ENCODE measurements at regions not wholly inside any gene's neighbourhood (a gene's known extent, or its start where the extent isn't known, plus 50 kb on each side); places are given as distances from the start of the nearest gene placed in this dataset.

DNA sequence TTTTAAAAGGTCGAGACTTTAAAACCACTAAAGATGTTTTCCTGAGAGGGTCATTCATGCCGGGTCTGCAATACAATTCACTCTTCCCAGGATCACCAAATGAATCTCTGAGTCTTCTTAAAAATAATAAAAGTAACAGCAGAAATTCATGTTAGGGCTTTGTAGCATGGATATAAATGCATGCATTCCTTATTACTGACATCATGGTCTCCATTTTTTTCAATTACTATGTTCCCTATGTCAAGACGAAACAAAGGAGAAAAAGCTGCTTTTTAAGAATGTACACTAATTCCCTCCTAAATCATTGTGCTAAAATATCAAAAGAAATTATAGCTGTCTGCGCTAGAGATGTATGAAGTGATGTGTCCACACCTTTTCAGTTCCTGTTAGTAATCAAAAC lies 789.9 kb upstream of the LRRC4C start:
- Histone ChIP-seq H3K36me3 (ENCODE audit: control insufficient read depth in 2 of 2, extremely low read depth in 1 of 2, insufficient read depth in 2 of 2, low read length in 2 of 2) (no peaks in the 10 kb centered on the region), H3K4me1 (ENCODE audit: control insufficient read depth, extremely low read depth, insufficient read depth, low read length) (peaks cover 10% of the 10 kb centered on the region), H4K20me1 (replicated peaks; ENCODE audit: control insufficient read depth, extremely low read depth, insufficient read depth, low read length) (no peaks in the 10 kb centered on the region), H3K4me2 (ENCODE audit: insufficient read depth, low read length) (peak overlapping the region; percentile 79), H3K27me3 (ENCODE audit: control insufficient read depth in 2 of 2, insufficient read depth in 2 of 2, low read length in 2 of 2) (no peaks in the 10 kb centered on the region), H3K9me3 (replicated peaks; ENCODE audit: control insufficient read depth, insufficient read depth, low read length) (no peaks in the 10 kb centered on the region), H2AFZ (ENCODE audit: low read depth, low read length) (peak overlapping the region; percentile 91), H3K79me2 (ENCODE audit: control insufficient read depth, insufficient read depth, low read length) (no peaks in the 10 kb centered on the region), H3K9ac (replicated peaks; ENCODE audit: extremely low read depth, insufficient read depth, low read length) (peak overlapping the region; percentile 24), H3K9me1 (replicated peaks; ENCODE audit: control insufficient read depth, extremely low read depth, insufficient read depth, low read length) (no peaks in the 10 kb centered on the region), H3K4me3 (replicated peaks in 1 of 3; ENCODE audit: insufficient read depth in 1 of 3, low read depth in 1 of 3, low read length in 3 of 3) (peak overlapping the region in 1 of 3 experiments; percentile 7), H3K27ac (ENCODE audit: insufficient read depth, low read depth, low read length) (peak overlapping the region; percentile 50)
- BruUV-seq (replicated peaks), result no TSS peak
- peak; percentile 56 for DNase-seq (ENCODE audit: low read depth, low spot score)
- intact Hi-C loops (cut with micrococcal nuclease) (loop anchor here (5.0 kb wide), 1 partner anchor 68 kb away; no protein-coding TSS in a partner anchor), dilution Hi-C loops (cut with MboI; ENCODE audit: extremely low pct_ligation_motif_present, low sequenced_read_pairs) (no loop called here)
- ChIA-PET CTCF (no interaction called here), POLR2A (no interaction called here)
- FAIRE-seq, result no peak
- TF ChIP-seq, protein P1, sequence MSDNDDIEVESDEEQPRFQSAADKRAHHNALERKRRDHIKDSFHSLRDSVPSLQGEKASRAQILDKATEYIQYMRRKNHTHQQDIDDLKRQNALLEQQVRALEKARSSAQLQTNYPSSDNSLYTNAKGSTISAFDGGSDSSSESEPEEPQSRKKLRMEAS (IDR thresholded peaks at IDR 0.05; ENCODE audit: insufficient read depth, insufficient read length), result no peak
- TF ChIP-seq JUN (IDR thresholded peaks at IDR 0.05; ENCODE audit: borderline replicate concordance, insufficient read depth, insufficient read length, low read depth) (no peak), FOS (IDR thresholded peaks at IDR 0.05; ENCODE audit: borderline replicate concordance, insufficient read depth, low read length) (no peak), POLR2AphosphoS5 (IDR thresholded peaks at IDR 0.05; ENCODE audit: insufficient read depth, low read depth, low read length) (no peak)

DNA sequence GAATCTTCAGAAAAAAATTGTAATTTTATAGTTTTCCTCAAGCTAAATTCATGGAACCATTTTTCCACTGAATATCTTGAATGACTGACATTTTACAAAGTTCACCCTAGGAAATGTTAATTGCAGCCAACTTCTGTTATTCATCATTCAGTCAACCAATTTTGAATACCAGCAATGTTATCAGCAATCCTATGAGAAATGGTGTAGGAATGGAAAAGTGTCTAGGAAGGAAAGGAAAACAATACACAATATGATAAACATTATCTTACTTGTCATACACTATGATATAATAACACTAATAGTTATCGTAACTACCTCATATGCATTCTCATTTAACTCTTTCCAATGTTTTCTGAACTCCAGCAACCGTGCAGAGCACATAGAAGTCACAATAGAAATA lies 790.5 kb upstream of the LRRC4C start:
- Histone ChIP-seq H3K36me3 (ENCODE audit: control insufficient read depth in 2 of 2, extremely low read depth in 1 of 2, insufficient read depth in 2 of 2, low read length in 2 of 2) (no peaks in the 10 kb centered on the region), H3K4me2 (ENCODE audit: insufficient read depth, low read length) (peak overlapping the region; percentile 79), H3K4me3 (replicated peaks in 1 of 3; ENCODE audit: insufficient read depth in 1 of 3, low read depth in 1 of 3, low read length in 3 of 3) (peak overlapping the region in 1 of 3 experiments; percentile 7), H4K20me1 (replicated peaks; ENCODE audit: control insufficient read depth, extremely low read depth, insufficient read depth, low read length) (no peaks in the 10 kb centered on the region), H2AFZ (ENCODE audit: low read depth, low read length) (peak overlapping the region; percentile 91), H3K27me3 (ENCODE audit: control insufficient read depth in 2 of 2, insufficient read depth in 2 of 2, low read length in 2 of 2) (no peaks in the 10 kb centered on the region), H3K9me3 (replicated peaks; ENCODE audit: control insufficient read depth, insufficient read depth, low read length) (no peaks in the 10 kb centered on the region), H3K27ac (ENCODE audit: insufficient read depth, low read depth, low read length) (peak overlapping the region; percentile 50), H3K9ac (replicated peaks; ENCODE audit: extremely low read depth, insufficient read depth, low read length) (peak overlapping the region; percentile 24), H3K4me1 (ENCODE audit: control insufficient read depth, extremely low read depth, insufficient read depth, low read length) (peaks cover 10% of the 10 kb centered on the region), H3K79me2 (ENCODE audit: control insufficient read depth, insufficient read depth, low read length) (no peaks in the 10 kb centered on the region), H3K9me1 (replicated peaks; ENCODE audit: control insufficient read depth, extremely low read depth, insufficient read depth, low read length) (no peaks in the 10 kb centered on the region)
- intact Hi-C loops (cut with micrococcal nuclease) (loop anchor here (5.0 kb wide), 1 partner anchor 67 kb away; no protein-coding TSS in a partner anchor), dilution Hi-C loops (cut with MboI; ENCODE audit: extremely low pct_ligation_motif_present, low sequenced_read_pairs) (no loop called here)
- peak; percentile 72 for TF ChIP-seq GATA2 (IDR thresholded peaks at IDR 0.05; ENCODE audit: insufficient read depth, insufficient read length, low read depth, low read length)
- TF ChIP-seq FOS (IDR thresholded peaks at IDR 0.05; ENCODE audit: borderline replicate concordance, insufficient read depth, low read length), result peak; percentile 22
- TF ChIP-seq MYC (IDR thresholded peaks at IDR 0.05; ENCODE audit: low read depth, low read length), result no peak
- BruUV-seq (replicated peaks), result no TSS peak
- FAIRE-seq (no peak), DNase-seq (ENCODE audit: low read depth, low spot score) (peak; percentile 75)
- POLR2A ChIA-PET, result no interaction called here
- CTCF ChIA-PET, result no interaction called here

All from endothelial cell of umbilical vein (primary cell).